ENCODE measurements at regions not wholly inside any gene's neighbourhood (a gene's known extent, or its start where the extent isn't known, plus 50 kb on each side); places are given as distances from the start of the nearest gene placed in this dataset.

- no peak for TF ChIP-seq SP1 (IDR thresholded peaks at IDR 0.05)
- no peak for TF ChIP-seq BHLHE40 (IDR thresholded peaks at IDR 0.05; ENCODE audit: borderline replicate concordance)
- no peak for TF ChIP-seq SUZ12 (IDR thresholded peaks at IDR 0.05)
- no peak for TF ChIP-seq ELF4 (IDR thresholded peaks at IDR 0.05)
These were observed 63.7 kb downstream of the SPCS3 start for GRCh38 chr4:176383273-176384077.

Measured in HEK293T (cell line).